Skin of body (tissue), 1 donor: ENCODE measurements at regions not wholly inside any gene's neighbourhood (a gene's known extent, or its start where the extent isn't known, plus 50 kb on each side); places are given as distances from the start of the nearest gene placed in this dataset.
"Not testable (repeated sequence)": the region's sequence is repeated elsewhere in the genome, so short reads cannot be mapped to it uniquely, and the experiment has no call there.

ENCODE experiments used
- DNase-seq: peaks from one replicate; lab custom pipeline; 2025; lab: John Stamatoyannopoulos, UW

- DNase-seq: no peak
Measured at GRCh38 chr18:49694402-49694801, 118.9 kb downstream of the ACAA2 start.

GRCh38 chr18:49693717-49694005, 119.7 kb downstream of the ACAA2 start:
- no peak for DNase-seq

GRCh38 chr18:49692906-49693716, 120.2 kb downstream of the ACAA2 start:
- DNase-seq: no peak

- no peak for DNase-seq
Measured at GRCh38 chr18:49691177-49691608, 122.1 kb downstream of the ACAA2 start.

- no peak for DNase-seq
Measured at GRCh38 chr18:49690312-49690711, 123.0 kb downstream of the ACAA2 start.

GRCh38 chr18:49685231-49685942, 123.5 kb downstream of the LIPG start:
- DNase-seq: no peak

- not testable (repeated sequence) for DNase-seq
Measured at GRCh38 chr18:49682803-49683190, 120.9 kb downstream of the LIPG start.

GRCh38 chr18:49682173-49682802, 120.4 kb downstream of the LIPG start:
- DNase-seq: no peak

GRCh38 chr18:49681387-49681786, 119.5 kb downstream of the LIPG start:
- DNase-seq: no peak

GRCh38 chr18:49678440-49678839, 116.6 kb downstream of the LIPG start:
- no peak for DNase-seq

- DNase-seq: no peak
Measured at GRCh38 chr18:49677762-49678413, 116.0 kb downstream of the LIPG start.

- DNase-seq: no peak
Measured at GRCh38 chr18:49677081-49677480, 115.2 kb downstream of the LIPG start.

- no peak for DNase-seq
Measured at GRCh38 chr18:49673281-49673680, 111.4 kb downstream of the LIPG start.

GRCh38 chr18:49672853-49673252, 111.0 kb downstream of the LIPG start:
- no peak for DNase-seq

GRCh38 chr18:49669403-49669802, 107.5 kb downstream of the LIPG start:
- DNase-seq: no peak

GRCh38 chr18:49668574-49669275, 106.9 kb downstream of the LIPG start:
- DNase-seq: peak; percentile 72

- DNase-seq: no peak
Measured at GRCh38 chr18:49667462-49667861, 105.6 kb downstream of the LIPG start.

- DNase-seq: no peak
Measured at GRCh38 chr18:49666045-49666775, 104.4 kb downstream of the LIPG start.

GRCh38 chr18:49663899-49664890, 102.3 kb downstream of the LIPG start:
- peak; percentile 13 for DNase-seq
